Esophagus squamous epithelium (tissue), 4 donors: ENCODE measurements at regions not wholly inside any gene's neighbourhood (a gene's known extent, or its start where the extent isn't known, plus 50 kb on each side); places are given as distances from the start of the nearest gene placed in this dataset.

Source experiments
- CTCF ChIP-seq, 6 experiments: fragments of 450-650 bp in 4 of 6; fragments of 200-600 bp in 2 of 6; sonication (generic) in 2 of 6; IDR thresholded peaks; one replicate each; pipeline ENCODE4 v1.5.1; 2016 to 2019; ENCODE audit warnings: antibody characterized with exemption in 6 of 6, mild to moderate bottlenecking in 4 of 6, moderate library complexity in 4 of 6
- POLR2A ChIP-seq, 4 donors: fragments of 450-650 bp; IDR thresholded peaks; one replicate each; pipeline ENCODE4 v1.6.1; 2017; ENCODE audit warnings: antibody characterized with exemption in 4 of 4, mild to moderate bottlenecking in 4 of 4, moderate library complexity in 3 of 4

GRCh38 chr10:16009785-16010184, 149.5 kb upstream of the MINDY3 start:
- TF ChIP-seq CTCF (IDR thresholded peaks at IDR 0.05) (no peak), POLR2A (IDR thresholded peaks at IDR 0.05) (no peak)
